ENCODE measurements at regions not wholly inside any gene's neighbourhood (a gene's known extent, or its start where the extent isn't known, plus 50 kb on each side); places are given as distances from the start of the nearest gene placed in this dataset.

GRCh38 chr10:42990721-42991441 is 86.0 kb upstream of the RET start (continued):
- TF ChIP-seq ZNF687 (IDR thresholded peaks at IDR 0.05): no peak

DNA sequence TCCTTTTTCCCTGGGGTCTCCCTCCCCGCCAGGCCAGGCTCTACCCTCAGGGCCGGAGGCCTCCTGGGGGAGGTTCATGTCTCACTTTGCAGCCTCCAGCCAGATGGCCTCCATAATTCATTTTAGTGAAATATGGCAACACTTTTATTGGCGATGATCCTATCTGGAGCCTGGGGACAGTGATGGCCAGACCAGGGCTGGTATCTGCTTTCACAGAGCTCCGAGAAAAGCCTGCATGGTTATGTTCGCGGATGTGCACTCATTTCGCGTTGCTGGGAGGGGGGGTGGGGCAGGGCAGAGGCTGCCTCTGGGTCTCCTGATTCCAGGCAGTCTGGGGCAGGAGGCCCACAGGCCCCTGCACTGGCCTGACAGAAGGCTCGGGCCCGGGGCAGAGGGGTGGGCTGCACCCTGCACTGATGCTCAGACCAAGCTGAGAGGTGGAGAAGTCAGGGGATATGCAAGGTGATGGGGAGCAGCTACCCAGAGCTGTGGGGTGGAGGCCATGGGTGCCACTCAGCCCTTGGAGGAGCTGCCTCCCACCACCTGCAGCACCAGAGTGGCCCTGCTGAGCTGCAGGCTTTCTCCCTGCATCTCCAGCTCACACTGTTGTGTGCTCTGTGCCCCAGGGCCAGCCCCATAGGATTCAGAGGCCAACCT is 85.3 kb upstream of the RET start:
- no peak for ATAC-seq
- no peaks in the 10 kb centered on the region for H4K20me1 ChIP-seq (ENCODE audit: control insufficient read depth, insufficient read depth)
- no peak overlapping the region for H3K9ac ChIP-seq (ENCODE audit: control insufficient read depth, insufficient read depth, low read length)
- intact Hi-C loops (cut with micrococcal nuclease; ENCODE audit: unreplicated experiment) (no loop called here), in situ Hi-C loops (cut with MboI) (no loop called here)
- ChIA-PET SMC1A (ENCODE audit: uncharacterized antibody, unreplicated experiment) (no interaction called here), CTCF (no interaction called here), POLR2A (no interaction called here), RAD21 (ENCODE audit: unreplicated experiment) (no interaction called here)
- no peak overlapping the region for H2AFZ ChIP-seq (ENCODE audit: control insufficient read depth, low read depth, low read length)
- no TSS peak for BruUV-seq (replicated peaks)
- H3K4me3 ChIP-seq: no peak overlapping the region
- H3K36me3 ChIP-seq (ENCODE audit: control insufficient read depth in 2 of 2, insufficient read depth in 2 of 2, low read length in 1 of 2): no peaks in the 10 kb centered on the region
- H3K4me2 ChIP-seq (ENCODE audit: control insufficient read depth, insufficient read depth): no peak overlapping the region
- no peaks in the 10 kb centered on the region; a peak in 1 of 4 replicates for H3K27me3 ChIP-seq (replicated peaks in 1 of 2; ENCODE audit: control insufficient read depth in 2 of 2, insufficient read depth in 2 of 2, low read length in 1 of 2)
- no peak for DNase-seq (ENCODE audit: low read depth, low spot score)
- no peak overlapping the region for H3K27ac ChIP-seq (ENCODE audit: control insufficient read depth, insufficient read depth)
- WGBS (ENCODE audit: insufficient coverage, insufficient replicate concordance, low lambda C conversion rate, missing lambda C conversion rate): 30% methylated on average over 5 of the region's 10 CpGs
- no peaks in the 10 kb centered on the region for H3K9me3 ChIP-seq (replicated peaks; ENCODE audit: control insufficient read depth, insufficient read depth, low read length)
- H3K79me2 ChIP-seq (ENCODE audit: control insufficient read depth, insufficient read depth, low read length): no peaks in the 10 kb centered on the region
- FAIRE-seq: no peak
- H3K4me1 ChIP-seq (ENCODE audit: control insufficient read depth, insufficient read depth, low read length): no peaks in the 10 kb centered on the region
- TF ChIP-seq ATF2 (IDR thresholded peaks at IDR 0.05; ENCODE audit: low read length) (no peak), ZBTB4 (CRISPR knock-in tag; IDR thresholded peaks at IDR 0.05) (no peak), ZNF207 (IDR thresholded peaks at IDR 0.05; ENCODE audit: borderline replicate concordance) (no peak), EZH2 (IDR thresholded peaks at IDR 0.05; ENCODE audit: borderline replicate concordance, control insufficient read depth, low read depth, low read length) (no peak), BACH1 (IDR thresholded peaks at IDR 0.05; ENCODE audit: borderline replicate concordance) (no peak), TCF3 (IDR thresholded peaks at IDR 0.05; ENCODE audit: borderline replicate concordance, insufficient read depth, low read depth, low read length) (no peak), POLR2AphosphoS2 (IDR thresholded peaks at IDR 0.05; ENCODE audit: low read depth, low read length) (no peak), HDGF (IDR thresholded peaks at IDR 0.05) (no peak), SUPT20H (IDR thresholded peaks at IDR 0.05; ENCODE audit: borderline replicate concordance, control insufficient read depth, low read depth, low read length) (no peak)
- TF ChIP-seq, protein P1, sequence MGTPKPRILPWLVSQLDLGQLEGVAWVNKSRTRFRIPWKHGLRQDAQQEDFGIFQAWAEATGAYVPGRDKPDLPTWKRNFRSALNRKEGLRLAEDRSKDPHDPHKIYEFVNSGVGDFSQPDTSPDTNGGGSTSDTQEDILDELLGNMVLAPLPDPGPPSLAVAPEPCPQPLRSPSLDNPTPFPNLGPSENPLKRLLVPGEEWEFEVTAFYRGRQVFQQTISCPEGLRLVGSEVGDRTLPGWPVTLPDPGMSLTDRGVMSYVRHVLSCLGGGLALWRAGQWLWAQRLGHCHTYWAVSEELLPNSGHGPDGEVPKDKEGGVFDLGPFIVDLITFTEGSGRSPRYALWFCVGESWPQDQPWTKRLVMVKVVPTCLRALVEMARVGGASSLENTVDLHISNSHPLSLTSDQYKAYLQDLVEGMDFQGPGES (IDR thresholded peaks at IDR 0.05): no peak

All from GM12878 (cell line).